ENCODE measurements at regions not wholly inside any gene's neighbourhood (a gene's known extent, or its start where the extent isn't known, plus 50 kb on each side); places are given as distances from the start of the nearest gene placed in this dataset.

- TF ChIP-seq CTCF (IDR thresholded peaks at IDR 0.05; ENCODE audit: low read depth, low read length, poor library complexity, severe bottlenecking) = no peak
- TF ChIP-seq EZH2phosphoT487 (IDR thresholded peaks at IDR 0.05; ENCODE audit: borderline replicate concordance, low read length) = no peak
Measured at GRCh38 chr10:28169525-28169924, 133.3 kb downstream of the MPP7 start.
